Muscle of back (tissue), 3 donors: ENCODE measurements at regions not wholly inside any gene's neighbourhood (a gene's known extent, or its start where the extent isn't known, plus 50 kb on each side); places are given as distances from the start of the nearest gene placed in this dataset.
"Not testable (repeated sequence)": the region's sequence is repeated elsewhere in the genome, so short reads cannot be mapped to it uniquely, and the experiment has no call there.

Source experiments
- DNase-seq, 3 donors: peaks; one replicate each; pipeline versions ENCODE4 v3.0.0 to v3.0.0-alpha.2; 2013

DNA sequence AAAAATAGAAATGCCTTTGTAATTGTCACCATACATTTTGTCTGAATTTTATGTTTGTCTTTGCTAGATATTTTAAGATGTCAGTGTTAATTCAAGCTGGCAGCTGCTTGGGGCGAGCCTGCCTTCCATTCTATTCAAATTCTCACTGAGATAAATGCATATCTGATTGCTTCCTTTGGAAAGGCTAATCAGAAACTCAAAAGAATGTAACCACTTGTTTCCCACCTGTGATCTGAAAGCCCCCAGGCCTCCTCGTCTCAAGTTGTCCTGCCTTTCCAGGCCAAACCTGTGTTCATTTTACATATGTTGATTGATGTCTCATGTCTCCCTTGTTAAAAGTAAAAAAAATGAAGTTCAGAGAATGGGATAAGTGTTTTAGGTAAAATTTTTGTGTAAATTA lies 318.7 kb upstream of the TECRL start:
- no peak for DNase-seq

DNA sequence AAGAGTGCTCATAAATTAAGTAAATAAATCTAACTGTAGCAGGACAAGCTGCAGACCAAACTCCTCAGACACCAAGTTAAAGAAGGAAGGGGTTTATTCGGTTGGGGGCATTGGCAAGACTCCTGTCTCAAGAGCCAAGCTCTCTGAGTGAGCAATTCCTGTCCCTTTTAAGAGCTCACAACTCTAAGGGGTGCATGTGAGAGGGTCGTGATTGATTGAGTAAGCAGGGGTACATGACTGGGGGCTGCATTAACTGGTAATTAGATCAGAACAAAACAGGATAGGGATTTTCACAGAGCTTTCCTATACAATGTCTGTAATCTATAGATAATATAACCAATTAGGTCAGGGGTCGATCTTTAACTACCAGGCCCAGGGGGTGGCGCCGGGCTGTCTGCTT lies 318.1 kb upstream of the TECRL start:
- DNase-seq: not testable (repeated sequence)

DNA sequence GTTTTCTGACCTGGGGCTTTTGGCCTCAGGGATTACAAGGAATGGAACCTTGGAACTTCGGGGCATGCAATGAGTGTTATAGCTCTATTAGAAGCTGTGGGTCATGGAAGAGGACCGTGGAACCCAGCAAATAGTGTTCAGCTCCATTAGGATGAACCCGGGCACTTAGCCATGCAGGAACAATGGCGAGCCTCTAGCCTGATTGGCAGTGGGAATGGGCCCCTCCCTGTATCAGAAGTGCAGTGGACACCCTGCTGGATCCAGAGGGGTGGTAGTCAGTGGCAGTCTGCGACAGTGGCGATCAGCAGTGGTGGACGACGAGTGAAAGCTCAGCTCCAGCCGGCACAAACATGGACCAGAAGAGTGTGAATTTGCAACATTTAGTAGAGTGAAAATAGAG lies 315.4 kb upstream of the TECRL start:
- no peak for DNase-seq

- no peak for DNase-seq
These were observed 311.9 kb upstream of the TECRL start for GRCh38 chr4:64721106-64721505.

DNA sequence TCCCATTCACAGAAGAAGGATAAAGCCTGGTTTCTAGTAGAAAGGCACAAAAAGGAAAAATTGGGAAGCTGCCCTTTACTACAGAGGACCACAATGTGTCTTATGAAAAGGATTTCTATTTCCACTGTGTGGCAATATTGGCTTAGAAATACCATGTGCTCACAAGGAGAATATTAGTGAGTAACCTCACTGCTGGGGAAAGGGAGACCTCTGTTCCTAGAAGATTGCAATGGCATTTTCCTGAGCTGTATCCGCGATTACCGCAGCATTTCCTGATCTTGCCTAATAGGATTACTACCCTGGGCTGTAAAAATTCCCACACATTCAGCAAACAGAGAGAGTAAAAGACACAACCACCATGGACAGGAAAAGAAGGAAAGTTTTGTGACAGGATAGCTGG lies 308.8 kb upstream of the TECRL start:
- DNase-seq: no peak

GRCh38 chr4:64715741-64716140 lies 306.5 kb upstream of the TECRL start:
- no peak for DNase-seq

DNA sequence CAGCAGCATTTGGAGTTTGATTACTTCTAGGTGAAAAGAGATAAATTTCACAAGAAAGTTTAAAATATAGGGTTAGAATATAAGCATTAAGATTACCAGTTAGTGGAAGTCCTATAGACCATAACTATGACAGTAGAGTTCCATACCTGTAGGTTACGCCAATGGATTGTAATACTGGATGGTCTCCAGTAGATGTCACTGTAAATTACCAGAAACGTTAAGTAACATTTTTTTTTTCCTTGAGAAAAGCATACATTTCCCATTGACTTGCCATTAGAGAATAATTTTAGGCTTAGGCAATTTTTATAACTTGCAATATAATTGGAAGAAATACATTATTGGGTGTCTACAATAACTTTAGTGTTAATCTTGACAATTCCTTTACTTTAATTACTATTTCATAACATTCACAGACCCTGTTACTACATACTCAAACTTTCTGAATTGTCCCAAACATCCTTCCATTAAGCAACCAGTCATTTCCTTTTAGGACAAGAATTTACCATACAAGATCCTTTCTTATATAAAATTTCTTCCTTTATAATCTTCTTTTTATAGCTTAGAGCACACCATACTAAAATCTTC lies 304.1 kb upstream of the TECRL start:
- DNase-seq: peak in 2 of 3 donors; percentile 3 to 6

DNA sequence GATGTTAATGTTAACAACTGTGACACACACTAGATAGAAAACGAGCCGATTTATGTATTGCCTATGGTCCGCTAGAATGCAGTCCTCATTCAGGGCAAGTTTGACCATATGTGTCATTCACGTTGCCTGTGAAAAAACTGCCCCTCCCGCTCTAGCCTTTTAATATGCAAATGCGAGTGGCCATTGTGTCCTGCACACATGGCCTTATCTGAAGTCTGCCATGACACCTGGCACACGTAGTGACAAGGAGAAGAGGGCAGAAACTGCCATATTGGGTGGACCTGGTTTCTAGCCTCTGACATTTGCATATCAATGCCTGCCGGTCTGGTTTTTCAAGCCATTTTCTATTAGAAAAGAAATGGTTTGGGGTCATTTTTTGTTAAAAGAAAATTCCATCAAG lies 303.3 kb upstream of the TECRL start:
- no peak for DNase-seq

DNA sequence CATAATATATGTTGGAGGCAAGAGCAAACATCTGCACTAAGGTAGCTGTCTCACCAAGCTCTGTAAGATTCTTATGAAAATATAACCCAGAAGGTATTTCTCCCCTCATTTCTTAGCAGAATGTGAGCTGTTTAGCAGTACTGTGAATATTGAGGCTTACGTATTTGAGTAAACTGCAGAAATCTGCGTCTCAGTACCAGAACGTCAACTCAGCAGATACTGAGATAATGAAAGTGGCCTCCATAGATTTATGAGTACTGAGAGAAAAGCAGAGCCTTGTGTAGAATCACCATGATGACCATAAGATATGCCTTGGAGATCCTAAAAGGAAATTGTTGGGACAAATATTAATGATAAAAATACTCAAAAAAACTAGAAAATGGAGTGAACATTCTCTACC lies 296.7 kb upstream of the TECRL start:
- no peak for DNase-seq

- no peak for DNase-seq
These were observed 288.9 kb upstream of the TECRL start for GRCh38 chr4:64698171-64698570.

GRCh38 chr4:64682946-64683345 lies 273.7 kb upstream of the TECRL start:
- DNase-seq: no peak

- DNase-seq: no peak
These were observed 273.2 kb upstream of the TECRL start for GRCh38 chr4:64682481-64682880.

DNA sequence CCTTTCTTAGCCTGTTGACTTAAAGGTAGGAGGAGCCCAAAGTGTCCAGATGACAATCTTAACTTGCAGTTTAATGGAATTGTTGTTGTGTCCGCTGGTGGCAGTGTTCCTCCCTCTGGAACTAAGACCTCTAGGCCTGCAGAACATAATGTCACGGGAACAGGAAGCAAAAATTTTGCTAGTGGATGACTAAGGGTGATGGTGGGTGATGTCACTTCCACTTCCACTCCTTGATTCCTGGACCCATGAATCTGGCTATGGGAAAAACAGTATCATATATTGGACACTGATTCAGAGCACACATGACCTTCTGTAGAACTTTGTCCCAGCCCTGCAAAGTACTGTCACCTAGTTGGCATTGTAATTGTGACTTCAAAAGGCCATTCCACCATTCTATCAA lies 263.9 kb upstream of the TECRL start:
- DNase-seq: not testable (repeated sequence)

DNA sequence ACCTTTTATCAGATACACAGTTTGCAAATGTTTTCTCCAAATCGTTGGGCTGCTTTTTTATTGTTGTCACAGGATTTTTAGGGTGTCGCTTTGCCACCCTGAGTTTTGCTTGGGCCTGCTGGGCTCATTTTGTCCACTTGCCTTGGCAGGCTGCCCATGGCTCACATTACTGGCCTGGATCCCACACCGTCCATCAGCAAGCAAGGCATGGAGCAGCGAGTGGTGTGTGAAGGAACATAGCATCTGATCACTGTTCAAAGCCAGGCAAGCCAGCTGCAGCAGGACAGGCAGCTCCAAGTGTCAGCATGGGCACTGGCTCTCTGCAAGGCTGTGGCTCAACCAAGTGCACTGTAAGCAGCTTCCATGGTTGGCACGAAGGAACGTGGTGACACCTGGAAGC lies 261.4 kb upstream of the TECRL start:
- no peak for DNase-seq

DNA sequence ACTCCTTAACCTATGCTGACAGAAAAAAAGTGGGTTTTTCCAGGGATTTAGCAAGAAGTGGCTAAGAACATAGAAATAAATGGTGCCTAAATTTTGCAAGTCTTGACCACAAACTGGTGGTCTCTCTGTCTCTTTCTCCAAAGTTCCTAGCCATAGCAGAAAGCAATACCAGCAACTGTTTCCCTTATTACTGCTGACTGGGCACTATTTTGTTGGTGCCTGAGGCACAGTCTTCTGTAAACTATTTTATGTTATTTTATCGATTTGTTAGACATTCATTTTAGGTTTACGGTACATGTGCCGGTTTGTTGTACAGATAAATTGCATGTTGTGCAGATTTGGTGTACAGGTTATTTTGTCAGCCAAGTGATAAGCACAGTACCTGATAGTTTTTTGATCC lies 234.6 kb upstream of the TECRL start:
- no peak for DNase-seq

- DNase-seq: no peak
These were observed 233.7 kb upstream of the TECRL start for GRCh38 chr4:64642936-64643335.

DNA sequence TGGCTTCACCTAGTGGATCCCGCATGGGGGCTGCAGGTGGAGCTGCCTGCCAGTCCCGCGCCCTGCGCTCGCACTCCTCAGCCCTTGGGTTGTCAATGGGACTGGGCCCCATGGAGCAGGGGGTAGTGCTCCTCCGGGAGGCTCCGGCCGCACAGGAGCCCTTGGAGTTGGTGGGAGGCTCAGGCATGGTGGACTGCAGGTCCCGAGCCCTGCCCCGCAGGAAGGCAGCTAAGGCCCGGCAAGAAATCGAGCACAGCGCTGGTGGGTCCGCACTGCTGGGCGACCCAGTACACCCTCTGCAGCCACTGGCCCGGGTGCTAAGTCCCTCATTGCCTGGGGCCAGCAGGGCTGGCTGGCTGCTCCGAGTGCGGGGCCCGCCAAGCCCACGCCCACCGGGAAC lies 231.2 kb upstream of the TECRL start:
- not testable (repeated sequence) for DNase-seq

- DNase-seq: no peak
These were observed 216.2 kb upstream of the TECRL start for GRCh38 chr4:64625438-64625837.

DNA sequence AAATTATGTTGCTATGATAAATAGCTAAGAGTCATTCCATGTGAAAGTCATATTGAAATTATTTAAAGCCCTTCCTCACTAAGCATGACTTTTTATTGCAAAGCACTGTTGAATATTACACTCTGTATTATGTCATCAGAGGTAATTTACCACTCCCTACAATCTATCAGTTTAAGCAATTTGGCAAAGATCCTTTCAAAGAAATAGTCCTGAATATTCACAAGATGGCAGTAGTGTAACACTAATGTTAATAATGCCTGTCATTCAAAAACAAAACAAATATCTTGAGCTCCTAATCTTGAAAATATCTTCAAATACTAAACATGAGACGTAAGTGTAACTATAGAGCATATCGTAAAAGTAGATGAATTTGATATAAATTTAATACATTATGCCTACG lies 208.6 kb upstream of the TECRL start:
- DNase-seq: no peak

GRCh38 chr4:64614276-64614675 lies 205.0 kb upstream of the TECRL start:
- DNase-seq: no peak

- no peak for DNase-seq
These were observed 203.8 kb upstream of the TECRL start for GRCh38 chr4:64613046-64613445.

GRCh38 chr4:64598066-64598465 lies 188.8 kb upstream of the TECRL start:
- DNase-seq: no peak

DNA sequence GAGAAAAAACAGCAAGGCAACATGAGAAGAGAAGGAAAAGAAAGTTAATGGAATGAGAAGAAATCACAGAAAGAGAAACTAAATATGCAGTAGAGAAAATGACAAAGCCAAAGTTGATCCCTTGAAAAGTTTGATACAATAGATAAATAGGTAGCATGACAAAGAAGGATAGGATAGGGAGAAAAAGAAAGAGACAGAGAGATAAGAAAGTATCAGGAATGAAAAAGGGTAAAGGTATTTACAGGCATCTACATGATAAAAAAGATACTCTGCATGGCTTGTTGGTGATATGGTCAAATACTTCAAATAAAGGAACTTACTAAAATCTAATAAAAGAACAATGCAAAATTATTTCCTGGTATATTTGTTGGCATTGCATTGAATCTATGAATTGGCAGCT lies 185.5 kb upstream of the TECRL start:
- no peak for DNase-seq

- no peak for DNase-seq
These were observed 179.3 kb upstream of the TECRL start for GRCh38 chr4:64588507-64588906.
